Glutamatergic neuron (in vitro differentiated cells): ENCODE measurements at regions not wholly inside any gene's neighbourhood (a gene's known extent, or its start where the extent isn't known, plus 50 kb on each side); places are given as distances from the start of the nearest gene placed in this dataset.

ENCODE experiments used
- DNase-seq: peaks from one replicate; pipeline ENCODE4 v3.0.0; 2022
- H3K27ac Mint-ChIP-seq: one replicate; pipeline ENCODE4 v1.8.0; 2020; ENCODE audit warnings: mild to moderate bottlenecking, mixed read lengths, inconsistent platforms; ENCODE audit not compliant: unreplicated experiment
- H3K27me3 Mint-ChIP-seq: one replicate; pipeline ENCODE4 v1.8.0; 2020; ENCODE audit warnings: mild to moderate bottlenecking, moderate library complexity, mixed read lengths, inconsistent platforms; ENCODE audit not compliant: unreplicated experiment
- H3K36me3 Mint-ChIP-seq: one replicate; pipeline ENCODE4 v1.8.0; 2020; ENCODE audit warnings: mild to moderate bottlenecking, mixed read lengths, inconsistent platforms; ENCODE audit not compliant: unreplicated experiment
- H3K4me1 Mint-ChIP-seq: one replicate; pipeline ENCODE4 v1.8.0; 2020; ENCODE audit warnings: mild to moderate bottlenecking, low read depth, mixed read lengths, inconsistent platforms; ENCODE audit not compliant: unreplicated experiment
- H3K4me3 Mint-ChIP-seq: one replicate; pipeline ENCODE4 v1.8.0; 2020; ENCODE audit warnings: mild to moderate bottlenecking, mixed read lengths, inconsistent platforms; ENCODE audit not compliant: unreplicated experiment
- H3K9me3 Mint-ChIP-seq: one replicate; pipeline ENCODE4 v1.8.0; 2020; ENCODE audit warnings: mild to moderate bottlenecking, moderate library complexity, mixed read lengths, inconsistent platforms; ENCODE audit not compliant: unreplicated experiment
- CTCF ChIP-seq: fragments of 200-600 bp; sonication (generic); IDR thresholded peaks from one replicate; pipeline ENCODE4 v1.5.0; 2021; ENCODE audit not compliant: partially characterized antibody, unreplicated experiment

- Mint-ChIP-seq H3K4me1 (no peaks in the 10 kb centered on the region), H3K9me3 (peaks cover 2% of the 10 kb centered on the region), H3K4me3 (no peak overlapping the region), H3K27ac (no peak overlapping the region), H3K27me3 (no peaks in the 10 kb centered on the region), H3K36me3 (no peaks in the 10 kb centered on the region)
- no peak for TF ChIP-seq CTCF
- no peak for DNase-seq
Observed at GRCh38 chr13:72050251-72050650, 183.2 kb upstream of the DACH1 start.

DNA sequence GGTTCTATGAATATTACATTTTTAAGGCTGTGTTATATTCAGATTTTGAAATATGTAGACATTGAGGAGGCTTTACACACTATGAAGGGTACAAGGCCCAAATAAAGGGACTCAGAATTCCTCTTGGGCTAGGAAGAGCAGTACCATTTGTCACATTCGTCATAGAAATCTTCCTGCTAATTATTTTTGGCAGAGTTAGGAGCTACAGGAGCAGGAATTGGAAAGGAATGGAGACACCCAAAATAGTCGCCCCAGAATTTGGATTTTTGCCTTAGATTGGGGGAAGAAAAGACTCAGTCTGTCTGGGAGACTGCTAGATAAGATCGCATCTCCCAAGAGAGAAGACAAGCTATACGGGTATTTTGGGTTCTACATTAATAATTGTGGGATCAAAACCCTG, 176.4 kb upstream of the DACH1 start:
- H3K9me3 Mint-ChIP-seq: no peaks in the 10 kb centered on the region
- H3K4me3 Mint-ChIP-seq: no peak overlapping the region
- no peak for TF ChIP-seq CTCF
- H3K27me3 Mint-ChIP-seq: peaks cover 4% of the 10 kb centered on the region
- DNase-seq: no peak
- no peaks in the 10 kb centered on the region for H3K36me3 Mint-ChIP-seq
- no peak overlapping the region for H3K27ac Mint-ChIP-seq
- H3K4me1 Mint-ChIP-seq: no peaks in the 10 kb centered on the region

- Mint-ChIP-seq H3K27me3 (peaks cover 4% of the 10 kb centered on the region), H3K27ac (no peak overlapping the region), H3K4me3 (no peak overlapping the region), H3K36me3 (no peaks in the 10 kb centered on the region), H3K4me1 (no peaks in the 10 kb centered on the region), H3K9me3 (no peaks in the 10 kb centered on the region)
- no peak for TF ChIP-seq CTCF
- no peak for DNase-seq
Observed at GRCh38 chr13:72041165-72041564, 174.2 kb upstream of the DACH1 start.

GRCh38 chr13:72039126-72039525, 172.1 kb upstream of the DACH1 start:
- no peak for DNase-seq
- H3K4me3 Mint-ChIP-seq: no peak overlapping the region
- no peak for TF ChIP-seq CTCF

GRCh38 chr13:72029981-72030380, 163.0 kb upstream of the DACH1 start:
- no peak for TF ChIP-seq CTCF
- DNase-seq: no peak
- peaks cover 7% of the 10 kb centered on the region for H3K9me3 Mint-ChIP-seq
- H3K4me3 Mint-ChIP-seq: no peak overlapping the region
- no peaks in the 10 kb centered on the region for H3K4me1 Mint-ChIP-seq
- H3K36me3 Mint-ChIP-seq: peaks cover 18% of the 10 kb centered on the region
- no peak overlapping the region for H3K27ac Mint-ChIP-seq
- no peaks in the 10 kb centered on the region for H3K27me3 Mint-ChIP-seq

More at GRCh38 chr13:72039126-72039525, 172.1 kb upstream of the DACH1 start:
- Mint-ChIP-seq H3K36me3 (no peaks in the 10 kb centered on the region), H3K27me3 (peaks cover 4% of the 10 kb centered on the region), H3K27ac (no peak overlapping the region), H3K9me3 (no peaks in the 10 kb centered on the region), H3K4me1 (no peaks in the 10 kb centered on the region)
